AG04449 (cell line): ENCODE measurements at regions not wholly inside any gene's neighbourhood (a gene's known extent, or its start where the extent isn't known, plus 50 kb on each side); places are given as distances from the start of the nearest gene placed in this dataset.
"Not testable (repeated sequence)": the region's sequence is repeated elsewhere in the genome, so short reads cannot be mapped to it uniquely, and the experiment has no call there.

Experiments
- CTCF ChIA-PET: fragments of 350-600 bp; formaldehyde crosslinking; extraction: SDS; loops from one replicate; lab custom pipeline; 2021; ENCODE audit warnings: antibody characterized with exemption; lab: Yijun Ruan, JAX
- POLR2A ChIA-PET: fragments of 400-600, 350-600 bp; formaldehyde crosslinking; extraction: SDS; loops from one replicate; lab custom pipeline; 2020; ENCODE audit warnings: antibody characterized with exemption, inconsistent platforms; lab: Yijun Ruan, JAX
- DNase-seq: peaks from one replicate; pipeline ENCODE4 v3.0.0-alpha.2; 2010; ENCODE audit warnings: low read depth, low spot score
- H3K4me3 ChIP-seq: 2 replicates; pipeline ENCODE4 v1.5.1; 2011; ENCODE audit warnings: low read depth, mild to moderate bottlenecking, control low read depth, low read length
- TF ChIP-seq, protein P1 (sequence below): IDR thresholded peaks from one replicate; pipeline ENCODE4 v1.5.1; 2011; ENCODE audit warnings: mild to moderate bottlenecking, moderate library complexity, low read length, control low read depth, inconsistent platforms; ENCODE audit not compliant: insufficient read depth; ENCODE audit errors: missing control alignments

DNA sequence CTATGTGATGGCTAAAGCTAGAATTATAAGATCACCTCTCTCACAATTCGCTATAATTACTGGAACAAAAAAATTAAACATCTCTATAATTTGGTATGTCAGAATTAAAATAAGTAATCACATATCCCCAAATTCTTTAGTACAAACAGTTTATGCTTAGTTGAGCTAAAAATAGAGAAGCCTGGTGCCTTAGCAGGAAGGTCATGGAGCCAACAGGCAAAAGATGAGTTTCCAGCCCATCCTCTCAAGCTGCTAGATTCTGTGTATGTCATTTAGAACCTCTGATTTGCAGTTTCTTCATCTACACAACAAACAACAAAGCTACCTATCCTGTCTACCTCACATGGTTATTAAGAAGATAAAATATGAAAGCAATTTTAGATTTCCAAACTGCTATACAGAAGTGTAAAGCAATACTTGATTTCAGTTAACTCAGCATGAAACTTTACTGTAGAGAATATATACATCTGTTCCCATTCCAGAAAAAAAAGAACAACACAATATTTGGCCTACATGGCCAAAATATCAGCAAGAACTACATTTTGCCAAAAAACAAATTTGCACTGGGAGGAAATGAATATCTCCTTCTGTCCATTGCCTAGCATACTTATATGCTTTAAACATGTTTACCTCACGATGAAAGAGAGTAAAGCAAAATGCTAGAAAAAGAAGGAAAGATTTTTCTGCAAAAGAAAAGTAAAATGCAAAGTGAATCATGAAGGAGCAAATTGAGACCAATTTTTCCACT lies 294.0 kb upstream of the MIR17HG start:
- CTCF ChIA-PET: no interaction called here
- POLR2A ChIA-PET: no interaction called here
- H3K4me3 ChIP-seq: no peak overlapping the region
- TF ChIP-seq, protein P1, sequence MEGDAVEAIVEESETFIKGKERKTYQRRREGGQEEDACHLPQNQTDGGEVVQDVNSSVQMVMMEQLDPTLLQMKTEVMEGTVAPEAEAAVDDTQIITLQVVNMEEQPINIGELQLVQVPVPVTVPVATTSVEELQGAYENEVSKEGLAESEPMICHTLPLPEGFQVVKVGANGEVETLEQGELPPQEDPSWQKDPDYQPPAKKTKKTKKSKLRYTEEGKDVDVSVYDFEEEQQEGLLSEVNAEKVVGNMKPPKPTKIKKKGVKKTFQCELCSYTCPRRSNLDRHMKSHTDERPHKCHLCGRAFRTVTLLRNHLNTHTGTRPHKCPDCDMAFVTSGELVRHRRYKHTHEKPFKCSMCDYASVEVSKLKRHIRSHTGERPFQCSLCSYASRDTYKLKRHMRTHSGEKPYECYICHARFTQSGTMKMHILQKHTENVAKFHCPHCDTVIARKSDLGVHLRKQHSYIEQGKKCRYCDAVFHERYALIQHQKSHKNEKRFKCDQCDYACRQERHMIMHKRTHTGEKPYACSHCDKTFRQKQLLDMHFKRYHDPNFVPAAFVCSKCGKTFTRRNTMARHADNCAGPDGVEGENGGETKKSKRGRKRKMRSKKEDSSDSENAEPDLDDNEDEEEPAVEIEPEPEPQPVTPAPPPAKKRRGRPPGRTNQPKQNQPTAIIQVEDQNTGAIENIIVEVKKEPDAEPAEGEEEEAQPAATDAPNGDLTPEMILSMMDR: no peak
- DNase-seq: no peak

DNA sequence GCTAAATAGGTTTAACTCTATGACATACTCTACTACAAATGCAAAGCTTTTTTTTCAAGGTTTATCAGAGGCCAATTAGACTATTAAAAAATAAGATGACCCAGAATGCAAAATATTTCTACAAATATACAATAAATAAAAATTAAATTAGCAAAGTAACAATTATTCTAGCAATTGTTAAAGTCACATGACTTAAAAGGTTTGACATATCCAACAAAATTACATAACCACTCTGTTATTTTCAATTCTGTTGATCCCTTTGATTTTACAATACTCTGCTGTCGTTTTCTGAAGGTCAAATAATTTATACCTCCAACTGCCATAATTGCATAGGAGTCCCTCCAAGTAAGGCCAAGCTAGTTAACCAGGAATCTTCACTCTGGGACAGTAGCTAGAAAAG lies 292.6 kb upstream of the MIR17HG start:
- TF ChIP-seq, protein P1: no peak
- ChIA-PET POLR2A (no interaction called here), CTCF (no interaction called here)
- H3K4me3 ChIP-seq: no peak overlapping the region
- no peak for DNase-seq

DNA sequence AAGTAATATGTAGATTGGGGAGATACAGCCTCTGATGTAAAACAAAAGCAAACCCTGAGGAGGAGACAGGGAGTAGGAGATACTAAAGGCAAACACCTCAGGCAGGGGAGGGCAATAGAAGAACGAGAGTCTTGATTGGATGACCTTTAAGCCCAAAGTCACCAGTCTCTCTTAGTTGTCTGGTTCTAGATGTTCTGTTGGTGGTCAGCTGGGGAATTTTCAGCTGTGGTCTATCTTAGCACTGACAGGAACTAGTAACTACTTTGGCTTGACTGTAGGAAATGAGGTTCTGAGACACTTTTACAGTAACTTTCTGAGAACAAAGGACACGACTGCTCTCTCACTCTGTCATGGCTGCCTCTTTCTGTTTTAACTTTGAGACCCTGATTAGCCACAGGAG lies 290.7 kb upstream of the MIR17HG start:
- no peak overlapping the region for H3K4me3 ChIP-seq
- CTCF ChIA-PET: no interaction called here
- no peak for DNase-seq
- POLR2A ChIA-PET: no interaction called here
- TF ChIP-seq, protein P1: no peak

DNA sequence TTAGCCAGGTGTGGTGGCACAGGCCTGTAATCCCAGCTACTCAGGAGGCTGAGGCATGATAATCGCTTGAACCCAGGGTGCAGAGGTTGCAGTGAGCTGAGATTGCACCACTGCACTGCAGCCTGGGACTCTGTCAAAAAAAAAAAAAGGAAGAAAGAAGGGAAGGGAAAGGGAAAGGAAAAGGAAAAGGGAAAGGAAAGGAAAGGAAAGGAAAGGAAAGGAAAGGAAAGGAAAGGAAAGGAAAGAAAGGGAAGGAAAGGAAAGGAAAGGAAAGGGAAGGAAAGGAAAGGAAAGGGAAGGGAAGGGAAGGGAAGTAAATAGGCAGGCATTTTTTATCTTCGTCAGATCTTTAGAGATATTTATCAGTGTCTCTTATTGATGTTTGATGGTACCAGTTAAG lies 290.0 kb upstream of the MIR17HG start:
- POLR2A ChIA-PET, H3K4me3 ChIP-seq, CTCF ChIA-PET, DNase-seq: not testable (repeated sequence)

DNA sequence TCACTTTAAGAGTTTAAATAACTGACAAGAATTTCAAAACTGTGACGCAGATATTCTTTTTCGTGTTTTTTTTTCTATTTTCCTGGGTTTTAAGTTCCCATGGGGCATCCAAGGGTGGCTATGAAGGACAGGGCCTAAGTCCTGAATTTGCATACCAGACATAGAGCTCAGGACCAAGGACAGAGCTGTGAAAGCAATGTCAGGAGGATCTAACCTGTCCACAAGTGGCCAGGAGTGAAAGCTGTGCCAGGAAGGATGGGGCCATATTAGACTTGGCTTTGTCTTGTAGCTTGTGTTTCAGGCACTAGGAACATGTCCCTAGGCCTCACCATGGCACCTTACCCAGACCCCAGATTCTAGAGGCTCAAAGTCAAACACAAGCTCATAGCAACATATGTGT lies 289.4 kb upstream of the MIR17HG start:
- TF ChIP-seq, protein P1: no peak
- H3K4me3 ChIP-seq: no peak overlapping the region
- DNase-seq: no peak
- POLR2A ChIA-PET: no interaction called here
- CTCF ChIA-PET: no interaction called here

DNA sequence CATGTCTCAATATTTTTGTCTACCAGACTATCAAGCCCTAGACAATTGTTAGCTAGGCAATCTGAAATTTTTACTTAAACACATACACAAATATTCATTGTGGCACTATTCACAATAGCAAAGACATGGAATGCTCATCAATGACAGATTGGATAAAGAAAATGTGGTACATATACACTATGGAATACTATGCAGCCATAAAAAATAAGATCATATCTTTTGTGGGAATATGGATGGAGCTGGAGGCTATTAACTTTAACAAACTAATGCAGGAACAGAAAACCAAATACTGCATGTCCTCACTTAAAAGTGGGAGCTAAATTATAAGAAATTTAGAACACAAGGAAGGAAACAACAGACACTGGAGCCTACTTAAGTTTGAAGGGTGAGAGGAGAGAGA lies 288.6 kb upstream of the MIR17HG start:
- ChIA-PET CTCF (no interaction called here), POLR2A (no interaction called here)
- no peak overlapping the region for H3K4me3 ChIP-seq
- DNase-seq: no peak
- TF ChIP-seq, protein P1: no peak

DNA sequence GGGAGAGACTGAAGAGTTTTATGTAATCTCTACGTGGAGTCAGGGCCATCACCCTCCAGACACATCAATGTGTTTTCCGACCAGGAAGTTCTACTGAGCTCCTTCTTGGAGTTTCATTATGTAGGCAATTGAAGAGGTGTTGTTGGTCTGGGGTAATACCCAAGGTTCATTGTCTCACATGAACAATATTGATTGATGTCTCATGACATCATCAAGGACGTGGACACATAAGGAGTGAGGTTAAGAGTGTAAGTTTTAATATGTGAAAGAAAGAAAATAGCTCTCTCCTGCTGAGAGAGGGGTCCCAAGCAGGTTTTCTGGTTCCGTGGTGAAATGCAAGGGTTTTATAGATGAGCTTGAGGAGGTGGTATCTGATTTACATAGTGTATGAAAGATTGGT lies 280.7 kb upstream of the MIR17HG start:
- TF ChIP-seq, protein P1: no peak
- ChIA-PET CTCF (no interaction called here), POLR2A (no interaction called here)
- no peak overlapping the region for H3K4me3 ChIP-seq
- DNase-seq: no peak
